Subcutaneous abdominal adipose tissue (tissue), 5 donors: ENCODE measurements at regions not wholly inside any gene's neighbourhood (a gene's known extent, or its start where the extent isn't known, plus 50 kb on each side); places are given as distances from the start of the nearest gene placed in this dataset.

Experiments used
- H3K27ac ChIP-seq: one replicate; pipeline ENCODE4 v1.7.0; 2013; ENCODE audit warnings: low read depth, mild to moderate bottlenecking, inconsistent platforms, low read length, moderate library complexity
- H3K27me3 ChIP-seq, 5 donors: one replicate each; pipeline ENCODE4 v1.7.0; 2013; ENCODE audit warnings: low read length in 5 of 5, inconsistent platforms in 1 of 5; ENCODE audit not compliant: control insufficient read depth in 5 of 5, insufficient read depth in 4 of 5
- H3K36me3 ChIP-seq, 5 donors: one replicate each; pipeline ENCODE4 v1.7.0; 2013; ENCODE audit warnings: low read length in 5 of 5; ENCODE audit not compliant: control insufficient read depth in 5 of 5, insufficient read depth in 5 of 5
- H3K4me1 ChIP-seq, 5 donors: one replicate each; pipeline ENCODE4 v1.7.0; 2013; ENCODE audit warnings: low read length in 5 of 5, mild to moderate bottlenecking in 3 of 5, moderate library complexity in 1 of 5; ENCODE audit not compliant: control insufficient read depth in 5 of 5, insufficient read depth in 5 of 5
- H3K4me3 ChIP-seq, 5 donors: one replicate each; pipeline ENCODE4 v1.7.0; 2013; ENCODE audit warnings: low read length in 5 of 5, low read depth in 1 of 5
- H3K9ac ChIP-seq, 5 donors: one replicate each; pipeline ENCODE4 v1.7.0; 2013; ENCODE audit warnings: low read length in 5 of 5, mild to moderate bottlenecking in 4 of 5, moderate library complexity in 3 of 5
- H3K9me3 ChIP-seq, 5 donors: one replicate each; pipeline ENCODE4 v1.7.0; 2013; ENCODE audit warnings: low read length in 5 of 5; ENCODE audit not compliant: control insufficient read depth in 5 of 5
- donor health status: healthy.
- donor health status: healthy.
- donor health status: healthy.
- donor health status: healthy.
- donor health status: healthy.

- no peaks in the 10 kb centered on the region for H3K27me3 ChIP-seq
- H3K4me3 ChIP-seq, result no peak overlapping the region
- no peak overlapping the region for H3K27ac ChIP-seq
- no peaks in the 10 kb centered on the region for H3K9me3 ChIP-seq
- H3K4me1 ChIP-seq, result peaks cover 0 to 39% (median 23%) of the 10 kb centered on the region in 5 donors
- H3K9ac ChIP-seq, result no peak overlapping the region
- no peaks in the 10 kb centered on the region for H3K36me3 ChIP-seq
These were observed 135.5 kb downstream of the CEMIP2 start for GRCh38 chr9:71632776-71633175.

- no peaks in the 10 kb centered on the region for H3K36me3 ChIP-seq
- peaks cover 0 to 37% (median 23%) of the 10 kb centered on the region in 5 donors for H3K4me1 ChIP-seq
- no peak overlapping the region for H3K4me3 ChIP-seq
- no peaks in the 10 kb centered on the region for H3K9me3 ChIP-seq
- H3K27me3 ChIP-seq, result no peaks in the 10 kb centered on the region
- no peak overlapping the region for H3K9ac ChIP-seq
- H3K27ac ChIP-seq, result peak overlapping the region; percentile 35
These were observed 137.8 kb downstream of the CEMIP2 start for GRCh38 chr9:71630377-71630995.

DNA sequence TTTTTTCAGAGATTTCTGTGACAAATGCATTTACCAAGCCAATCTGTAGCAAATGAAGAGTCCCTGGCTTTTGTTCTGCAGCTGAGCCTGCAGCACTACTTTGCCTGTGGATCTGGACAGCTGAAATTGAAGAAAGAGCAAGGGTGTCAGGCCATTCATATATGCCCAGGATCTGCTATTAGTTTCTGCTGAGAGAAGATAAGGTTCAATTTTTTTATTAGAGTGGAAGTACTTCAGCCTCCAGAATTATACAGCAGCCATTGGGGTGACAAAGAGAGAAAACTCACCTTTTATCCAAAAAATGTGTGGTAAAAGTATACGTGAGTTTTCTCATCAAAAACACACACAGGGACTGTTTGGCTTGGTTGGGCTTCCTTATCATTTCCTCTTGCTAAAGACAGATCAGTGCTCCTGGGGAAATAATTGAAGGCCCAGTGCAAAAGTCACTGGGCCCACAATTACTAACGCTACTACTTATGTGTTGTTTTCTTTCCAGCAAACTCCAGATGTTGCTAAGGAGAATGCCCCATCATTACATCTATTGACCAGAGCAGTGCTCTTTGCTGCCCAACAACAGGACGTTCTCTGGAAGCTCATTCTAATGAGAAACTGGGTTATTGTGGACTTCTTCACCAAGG lies 138.6 kb downstream of the CEMIP2 start:
- Histone ChIP-seq H3K9me3 (no peaks in the 10 kb centered on the region), H3K27me3 (no peaks in the 10 kb centered on the region), H3K4me1 (peaks cover 0 to 37% (median 23%) of the 10 kb centered on the region in 5 donors), H3K9ac (no peak overlapping the region), H3K4me3 (no peak overlapping the region), H3K36me3 (no peaks in the 10 kb centered on the region), H3K27ac (peak overlapping the region; percentile 35)

GRCh38 chr9:71628247-71628646 lies 140.1 kb downstream of the CEMIP2 start:
- H3K9ac ChIP-seq, result no peak overlapping the region
- no peaks in the 10 kb centered on the region for H3K9me3 ChIP-seq
- no peaks in the 10 kb centered on the region for H3K27me3 ChIP-seq
- H3K27ac ChIP-seq, result no peak overlapping the region
- peaks cover 0 to 37% (median 23%) of the 10 kb centered on the region in 5 donors for H3K4me1 ChIP-seq
- no peak overlapping the region for H3K4me3 ChIP-seq
- no peaks in the 10 kb centered on the region for H3K36me3 ChIP-seq

DNA sequence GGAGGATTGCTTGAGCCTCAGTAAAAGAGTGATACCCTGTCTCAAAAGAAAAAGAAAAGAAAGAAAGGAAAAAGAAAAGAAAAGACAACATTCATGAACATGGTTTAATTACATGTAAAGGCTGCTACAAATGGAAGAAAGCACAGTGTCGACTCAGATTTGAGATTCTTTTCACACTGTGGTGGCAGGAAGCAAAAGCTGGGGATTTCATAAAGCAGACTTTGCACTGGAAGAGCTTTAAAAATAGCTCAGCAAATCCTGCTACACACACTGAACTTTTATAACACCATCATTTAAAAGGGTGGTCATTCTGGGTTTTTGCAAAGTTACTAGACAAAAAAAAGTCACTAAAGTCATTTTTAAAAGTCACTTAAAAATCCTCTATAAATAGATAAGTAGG lies 140.8 kb downstream of the CEMIP2 start:
- no peak overlapping the region for H3K4me3 ChIP-seq
- peaks cover 0 to 37% (median 23%) of the 10 kb centered on the region in 5 donors for H3K4me1 ChIP-seq
- H3K36me3 ChIP-seq, result no peaks in the 10 kb centered on the region
- H3K9me3 ChIP-seq, result no peaks in the 10 kb centered on the region
- H3K9ac ChIP-seq, result no peak overlapping the region
- no peaks in the 10 kb centered on the region for H3K27me3 ChIP-seq
- no peak overlapping the region for H3K27ac ChIP-seq

DNA sequence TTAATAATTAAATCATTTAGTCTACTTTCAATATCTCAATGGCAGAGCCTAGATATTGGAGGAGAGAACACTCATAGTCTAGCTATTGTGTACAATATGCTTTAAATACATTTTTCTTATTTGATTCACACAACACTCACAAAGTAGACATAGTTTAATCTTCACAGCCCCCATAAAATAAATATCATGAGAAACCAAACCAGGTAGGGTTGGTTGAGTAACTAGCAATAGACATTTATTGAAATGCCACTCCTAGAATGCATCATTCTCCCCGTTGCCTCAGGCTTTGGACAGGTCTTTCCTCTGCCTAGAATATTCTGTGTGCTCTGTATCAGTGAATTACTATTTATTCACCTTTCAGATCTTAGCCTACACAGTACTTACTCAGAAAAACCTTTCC lies 141.9 kb downstream of the CEMIP2 start:
- H3K4me3 ChIP-seq, result no peak overlapping the region
- H3K36me3 ChIP-seq, result no peaks in the 10 kb centered on the region
- peaks cover 0 to 29% (median 19%) of the 10 kb centered on the region in 5 donors for H3K4me1 ChIP-seq
- H3K27me3 ChIP-seq, result no peaks in the 10 kb centered on the region
- no peak overlapping the region for H3K27ac ChIP-seq
- no peaks in the 10 kb centered on the region for H3K9me3 ChIP-seq
- H3K9ac ChIP-seq, result no peak overlapping the region

GRCh38 chr9:71624728-71625127 lies 143.6 kb downstream of the CEMIP2 start:
- peaks cover 0 to 16% (median 12%) of the 10 kb centered on the region in 5 donors for H3K4me1 ChIP-seq
- H3K36me3 ChIP-seq, result no peaks in the 10 kb centered on the region
- no peak overlapping the region for H3K27ac ChIP-seq
- no peaks in the 10 kb centered on the region for H3K27me3 ChIP-seq
- H3K4me3 ChIP-seq, result no peak overlapping the region
- H3K9ac ChIP-seq, result no peak overlapping the region
- H3K9me3 ChIP-seq, result no peaks in the 10 kb centered on the region

DNA sequence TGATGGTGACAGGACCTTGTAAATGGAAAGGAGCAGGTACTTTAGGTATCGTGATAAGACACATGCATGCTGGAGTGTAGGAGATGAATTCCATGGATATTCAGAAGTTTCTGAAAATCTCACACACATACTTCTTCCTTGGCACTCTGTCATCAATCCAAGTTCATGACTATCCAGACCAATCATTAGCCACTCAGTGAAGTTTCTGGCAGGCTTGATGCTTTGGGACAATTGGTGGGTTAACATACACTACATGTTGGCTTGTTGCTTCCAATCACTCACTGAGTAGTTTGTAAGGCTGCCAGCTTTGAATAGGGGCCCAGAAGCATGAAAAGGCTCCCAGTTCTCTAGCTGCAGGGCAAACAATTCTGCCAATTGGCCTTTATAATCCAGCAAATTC lies 147.6 kb downstream of the CEMIP2 start:
- H3K27ac ChIP-seq, result no peak overlapping the region
- H3K4me3 ChIP-seq, result no peak overlapping the region

DNA sequence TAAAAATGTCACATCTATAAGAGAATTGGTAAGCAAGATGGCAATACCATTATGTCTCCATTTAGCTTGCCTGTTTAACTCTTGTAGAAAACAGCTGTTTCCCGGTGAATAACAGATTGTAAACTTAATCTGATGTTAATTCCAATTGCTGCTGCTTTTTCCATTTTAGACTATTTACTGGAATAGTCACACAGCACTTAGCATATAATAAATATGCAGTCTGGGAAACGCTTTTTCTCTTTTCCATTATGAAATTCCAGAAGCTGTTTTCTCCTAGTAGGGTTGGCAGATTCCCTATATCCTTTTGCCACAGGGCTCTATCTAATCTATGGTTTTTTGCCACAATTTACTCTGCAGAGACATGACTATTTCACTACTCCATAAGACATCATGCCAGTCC lies 148.0 kb downstream of the CEMIP2 start:
- Histone ChIP-seq H3K4me3 (no peak overlapping the region), H3K27ac (no peak overlapping the region), H3K4me1 (peaks cover 0 to 16% (median 0%) of the 10 kb centered on the region in 5 donors)

More for the DNA sequence above, 147.6 kb downstream of the CEMIP2 start:
- Histone ChIP-seq H3K4me1 (peaks cover 0 to 16% (median 0%) of the 10 kb centered on the region in 5 donors), H3K27me3 (no peaks in the 10 kb centered on the region), H3K9ac (no peak overlapping the region), H3K9me3 (no peaks in the 10 kb centered on the region), H3K36me3 (no peaks in the 10 kb centered on the region)

GRCh38 chr9:71619926-71620325 lies 148.4 kb downstream of the CEMIP2 start:
- no peak overlapping the region for H3K9ac ChIP-seq
- peaks cover 0 to 16% (median 0%) of the 10 kb centered on the region in 5 donors for H3K4me1 ChIP-seq
- H3K9me3 ChIP-seq, result no peaks in the 10 kb centered on the region
- no peak overlapping the region for H3K27ac ChIP-seq
- no peaks in the 10 kb centered on the region for H3K36me3 ChIP-seq
- H3K4me3 ChIP-seq, result no peak overlapping the region
- no peaks in the 10 kb centered on the region for H3K27me3 ChIP-seq

More for the DNA sequence above, 148.0 kb downstream of the CEMIP2 start:
- Histone ChIP-seq H3K9ac (no peak overlapping the region), H3K9me3 (no peaks in the 10 kb centered on the region), H3K36me3 (no peaks in the 10 kb centered on the region), H3K27me3 (no peaks in the 10 kb centered on the region)
